HG03460 (cell line): ENCODE measurements at regions not wholly inside any gene's neighbourhood (a gene's known extent, or its start where the extent isn't known, plus 50 kb on each side); places are given as distances from the start of the nearest gene placed in this dataset.
"Not testable (repeated sequence)": the region's sequence is repeated elsewhere in the genome, so short reads cannot be mapped to it uniquely, and the experiment has no call there.

Experiments
- ATAC-seq: cut with Tn5 transposase; IDR thresholded peaks from one replicate; pipeline ENCODE4 v1.9.1; 2021; ENCODE audit not compliant: unreplicated experiment

DNA sequence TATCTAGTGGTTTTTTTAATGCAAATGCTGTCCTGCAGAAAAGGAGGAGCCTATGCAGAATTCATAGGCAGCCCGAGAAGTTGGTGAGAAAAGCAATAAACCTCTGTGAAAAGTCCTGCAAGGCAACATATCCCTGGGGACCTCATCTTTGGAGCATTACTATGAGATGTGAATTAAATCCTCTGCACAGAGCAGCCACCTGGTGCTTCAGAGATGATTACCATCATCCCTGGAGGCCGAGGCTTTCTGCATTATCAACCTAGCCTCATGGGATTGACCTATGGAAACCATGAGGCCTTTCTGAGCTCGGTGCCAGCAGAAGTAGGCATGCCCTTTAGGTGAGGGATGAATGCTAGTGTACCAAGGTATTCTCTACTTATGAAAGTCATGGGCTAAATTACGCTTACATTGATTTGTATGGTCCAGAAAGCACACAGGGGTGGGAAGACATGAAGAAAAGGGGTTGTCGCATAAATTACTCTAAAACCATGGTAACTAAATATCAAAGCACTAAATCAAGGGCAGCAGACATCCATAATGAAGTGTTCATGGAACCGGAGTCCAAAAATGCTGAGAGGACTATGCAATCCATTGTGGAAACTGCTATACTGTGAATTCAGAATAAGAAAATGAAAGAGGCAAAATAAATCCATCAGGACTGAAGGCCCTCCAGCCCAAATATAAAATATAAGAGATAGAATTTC lies 623.5 kb upstream of the DDX18 start:
- no peak for ATAC-seq

DNA sequence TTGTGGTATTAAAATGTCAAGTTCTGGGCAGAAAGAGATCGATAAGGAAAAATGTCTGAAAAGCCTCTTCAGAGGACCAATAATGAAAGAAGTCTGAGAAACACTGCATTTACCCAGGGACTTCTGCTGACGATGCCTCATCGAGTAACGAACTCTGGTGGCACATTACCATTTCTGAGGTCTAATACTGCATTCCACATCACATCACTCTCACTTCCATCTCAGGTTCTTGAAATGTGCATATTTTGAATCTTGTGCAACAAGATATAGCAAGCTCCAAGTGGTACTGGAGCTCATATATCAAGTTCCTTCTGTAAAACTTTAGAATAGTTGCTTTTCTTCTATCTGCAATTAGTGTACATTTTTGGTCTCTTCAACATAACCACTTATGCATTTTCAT lies 619.1 kb upstream of the DDX18 start:
- ATAC-seq = no peak

DNA sequence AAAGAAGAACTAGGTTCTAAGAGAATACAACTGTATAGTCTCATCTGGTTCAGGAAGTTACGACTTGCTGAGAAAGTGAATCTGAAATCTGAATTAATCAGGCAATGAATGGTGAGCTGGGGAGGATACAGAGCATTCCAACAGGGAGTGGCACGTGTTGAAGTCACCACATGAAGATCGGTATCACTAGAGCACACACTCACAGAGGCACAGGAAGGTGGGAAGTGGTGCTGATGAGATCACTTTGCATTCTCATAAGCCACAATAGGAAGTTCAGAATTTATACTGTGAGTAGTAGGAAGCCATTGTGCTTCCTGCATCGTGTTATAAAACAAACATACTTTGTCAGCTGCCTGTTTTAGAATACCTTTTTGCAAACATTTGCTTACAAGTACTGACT lies 615.0 kb upstream of the DDX18 start:
- no peak for ATAC-seq

DNA sequence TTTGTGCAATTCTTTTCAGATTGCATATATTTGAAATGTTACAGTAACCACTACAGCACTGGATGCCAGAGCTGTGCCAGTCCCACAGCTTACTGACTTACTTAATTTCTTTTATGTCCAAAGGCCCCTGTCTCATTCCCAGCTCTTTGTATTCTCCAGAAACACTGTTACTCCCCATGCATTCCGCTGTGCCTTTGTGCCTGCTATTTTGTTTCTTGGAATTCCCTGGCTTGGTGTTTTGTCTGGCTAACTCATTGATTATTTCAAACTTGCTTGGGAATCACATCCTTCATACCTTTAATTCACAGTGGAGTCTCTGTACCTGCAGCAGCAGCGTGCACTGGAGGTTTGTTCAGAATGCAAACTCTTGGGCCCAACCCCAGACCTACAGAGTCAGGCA lies 601.9 kb upstream of the DDX18 start:
- no peak for ATAC-seq

DNA sequence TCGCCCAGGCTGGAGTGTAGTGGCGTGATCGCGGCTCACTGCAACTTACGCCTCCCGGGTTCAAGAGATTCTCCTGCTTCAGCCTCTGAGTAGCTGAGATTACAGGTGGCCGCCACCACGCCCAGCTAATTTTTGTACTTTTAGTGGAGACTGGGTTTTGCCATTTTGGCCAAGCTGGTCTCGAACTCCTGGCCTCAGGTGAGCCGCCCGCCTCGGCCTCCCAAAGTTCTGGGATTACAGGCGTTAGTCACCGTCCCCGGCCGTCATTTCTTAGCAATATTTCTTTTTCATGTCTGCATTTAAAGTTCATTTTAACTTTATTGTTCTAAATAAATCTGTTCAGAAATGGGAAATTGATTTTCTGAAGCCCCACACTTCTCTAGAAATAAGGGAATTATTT lies 597.3 kb upstream of the DDX18 start:
- no peak for ATAC-seq

DNA sequence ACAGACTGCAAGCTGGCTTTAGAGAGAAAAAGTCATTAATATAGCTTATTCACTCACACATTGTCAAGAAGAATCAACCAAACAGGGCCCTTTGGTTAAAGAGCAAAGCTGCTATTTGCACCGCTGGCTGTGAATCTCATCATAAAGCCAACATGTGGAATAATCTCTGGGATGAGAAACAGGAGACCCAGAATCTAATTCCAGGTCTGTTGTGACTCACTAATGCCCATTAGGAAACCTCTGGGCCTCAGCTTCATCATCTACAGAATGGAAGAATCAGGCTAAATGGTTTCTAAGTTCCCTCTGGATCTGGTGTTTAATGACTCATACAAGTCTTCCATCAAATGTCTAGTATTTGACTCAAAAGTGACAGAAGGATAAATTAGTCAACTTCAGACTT lies 591.7 kb upstream of the DDX18 start:
- no peak for ATAC-seq

DNA sequence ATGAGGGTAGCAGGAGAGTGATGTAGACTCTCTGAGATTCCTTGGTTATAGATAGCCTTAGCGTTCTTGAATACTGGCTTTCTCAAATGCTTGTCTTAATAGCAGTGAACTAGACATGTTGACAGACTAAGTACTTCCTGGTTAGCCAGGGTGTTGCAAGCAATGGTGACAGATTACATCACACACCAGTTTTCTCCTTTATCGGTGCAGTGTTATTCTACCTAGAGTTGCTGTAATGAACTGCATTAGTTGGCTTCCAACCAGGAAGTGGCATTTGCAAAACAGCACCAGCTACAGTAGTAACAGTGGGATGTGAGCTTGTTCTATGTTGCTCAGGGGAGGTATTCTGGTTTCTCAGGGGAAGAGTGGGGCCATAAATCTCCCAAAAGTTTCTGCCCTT lies 582.2 kb upstream of the DDX18 start:
- no peak for ATAC-seq

DNA sequence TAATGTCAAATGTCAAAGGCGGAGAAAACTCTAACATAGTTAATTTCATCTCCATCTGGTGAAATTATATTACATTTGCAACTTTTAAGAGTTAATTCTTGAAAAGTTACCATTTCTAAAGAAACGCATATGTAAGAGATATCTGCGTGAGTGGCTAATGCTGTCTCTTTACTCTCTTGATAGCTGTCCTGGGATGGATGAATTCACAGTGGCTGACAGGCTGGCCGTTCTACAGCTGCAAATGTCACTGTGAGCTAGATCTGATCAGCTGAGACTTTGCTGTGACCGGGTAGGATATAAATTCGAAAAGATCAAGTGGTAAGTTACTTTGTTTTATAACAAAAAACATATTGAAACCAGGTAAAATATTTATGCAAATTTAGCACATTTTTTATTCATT lies 557.1 kb upstream of the DDX18 start:
- no peak for ATAC-seq

DNA sequence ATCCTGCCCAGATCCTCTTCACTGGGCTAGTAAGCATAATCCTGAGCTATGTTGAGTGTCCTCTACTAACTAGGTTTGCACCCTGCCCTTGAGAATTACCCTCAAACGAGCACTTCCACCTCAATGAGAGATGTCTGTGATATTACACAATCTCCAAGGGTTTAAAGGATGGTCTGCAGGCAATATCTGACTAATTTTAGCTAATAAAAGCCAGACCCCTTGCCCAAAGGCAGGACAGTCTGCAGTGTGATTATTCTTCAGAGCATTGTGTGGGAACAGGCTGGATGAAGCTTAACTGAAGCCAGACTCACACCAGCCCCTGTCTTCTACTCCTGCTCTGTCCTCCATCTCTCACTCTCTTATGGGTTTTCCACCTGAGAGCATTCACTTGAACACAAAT lies 544.9 kb upstream of the DDX18 start:
- no peak for ATAC-seq

DNA sequence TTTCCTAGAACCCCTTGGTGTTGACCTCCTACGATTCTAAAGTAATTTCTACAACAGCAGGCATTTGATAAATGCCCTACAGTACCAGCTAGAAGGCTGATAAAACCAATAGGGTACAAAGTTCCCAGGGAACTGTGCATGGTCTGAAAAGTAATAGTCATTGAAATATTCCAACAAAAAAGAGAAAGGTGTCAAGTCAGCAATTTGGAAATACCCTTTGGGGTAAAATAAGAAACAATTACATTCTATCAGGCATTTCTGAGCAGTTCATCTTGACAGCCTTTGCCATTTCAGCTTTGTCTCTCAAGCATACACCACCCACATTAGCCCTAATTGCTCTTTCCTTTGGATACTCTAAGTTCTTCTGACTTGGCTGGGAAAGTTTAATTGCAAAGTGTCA lies 542.9 kb upstream of the DDX18 start:
- no peak for ATAC-seq

DNA sequence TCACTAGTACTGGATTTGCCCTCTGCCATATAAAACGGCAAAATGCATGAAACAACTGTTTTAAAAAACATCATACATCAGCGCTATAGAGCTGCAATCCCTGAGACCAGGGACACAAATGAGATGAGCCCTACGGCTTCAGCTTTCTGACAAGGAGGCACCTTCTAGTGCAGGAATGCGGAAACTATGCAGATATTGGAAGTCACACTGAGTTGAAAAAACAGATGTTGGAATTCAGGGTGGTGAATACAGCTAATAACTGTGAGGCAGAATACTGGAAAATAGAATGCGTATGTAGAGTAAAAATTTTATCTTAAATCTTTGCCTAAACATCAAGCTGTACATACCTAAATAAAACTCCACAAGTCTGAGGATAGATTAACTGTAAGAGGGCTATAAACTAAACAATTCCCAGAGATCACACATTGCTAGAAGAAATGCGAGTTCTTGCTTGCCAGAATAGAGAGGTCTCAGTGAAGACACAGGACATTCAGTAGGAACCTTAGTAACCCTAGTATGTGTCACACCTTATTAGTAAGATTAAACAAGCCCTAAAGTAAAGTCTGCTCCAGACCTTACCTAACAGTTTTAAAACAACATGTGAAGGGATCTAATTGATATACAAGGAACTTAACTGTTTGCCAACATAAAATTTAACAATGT lies 541.4 kb upstream of the DDX18 start:
- ATAC-seq = no peak

DNA sequence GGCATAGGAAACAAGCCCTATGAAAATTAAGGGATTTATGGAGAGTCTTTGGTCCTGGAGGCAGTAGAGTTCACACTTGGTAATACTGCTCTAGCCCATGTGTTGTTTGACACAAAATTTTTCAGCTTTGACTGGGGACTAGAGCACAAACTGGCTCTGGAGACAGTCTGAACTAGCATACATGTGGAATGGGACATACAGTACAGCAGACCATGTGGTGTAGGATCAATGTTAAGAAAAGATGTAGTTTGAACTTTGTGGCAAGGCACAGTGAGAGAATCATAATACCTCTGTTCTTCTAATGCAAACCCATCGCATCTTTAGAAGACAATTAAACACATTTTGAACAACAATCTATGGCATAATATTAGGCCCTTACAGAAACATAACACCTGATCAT lies 521.5 kb upstream of the DDX18 start:
- no peak for ATAC-seq

DNA sequence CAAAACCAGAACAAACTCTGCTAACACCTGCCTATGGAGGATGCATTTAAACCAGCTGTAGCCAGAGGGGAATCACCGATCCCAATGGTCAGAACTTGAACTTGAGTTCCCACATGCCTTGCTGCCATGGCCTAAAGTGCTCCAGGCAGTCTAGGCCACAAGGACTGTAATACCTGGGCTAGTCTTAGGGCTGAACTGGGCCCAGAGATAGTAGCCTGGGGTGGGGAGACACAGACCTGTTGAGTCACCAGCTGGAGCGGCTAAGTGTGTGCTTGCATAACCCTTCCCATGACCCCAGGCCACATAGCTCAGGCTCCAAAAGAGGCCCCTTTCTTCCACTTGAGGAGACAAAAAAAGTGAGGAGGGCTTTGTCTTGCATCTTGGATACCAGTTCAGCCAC lies 515.0 kb upstream of the DDX18 start:
- no peak for ATAC-seq

DNA sequence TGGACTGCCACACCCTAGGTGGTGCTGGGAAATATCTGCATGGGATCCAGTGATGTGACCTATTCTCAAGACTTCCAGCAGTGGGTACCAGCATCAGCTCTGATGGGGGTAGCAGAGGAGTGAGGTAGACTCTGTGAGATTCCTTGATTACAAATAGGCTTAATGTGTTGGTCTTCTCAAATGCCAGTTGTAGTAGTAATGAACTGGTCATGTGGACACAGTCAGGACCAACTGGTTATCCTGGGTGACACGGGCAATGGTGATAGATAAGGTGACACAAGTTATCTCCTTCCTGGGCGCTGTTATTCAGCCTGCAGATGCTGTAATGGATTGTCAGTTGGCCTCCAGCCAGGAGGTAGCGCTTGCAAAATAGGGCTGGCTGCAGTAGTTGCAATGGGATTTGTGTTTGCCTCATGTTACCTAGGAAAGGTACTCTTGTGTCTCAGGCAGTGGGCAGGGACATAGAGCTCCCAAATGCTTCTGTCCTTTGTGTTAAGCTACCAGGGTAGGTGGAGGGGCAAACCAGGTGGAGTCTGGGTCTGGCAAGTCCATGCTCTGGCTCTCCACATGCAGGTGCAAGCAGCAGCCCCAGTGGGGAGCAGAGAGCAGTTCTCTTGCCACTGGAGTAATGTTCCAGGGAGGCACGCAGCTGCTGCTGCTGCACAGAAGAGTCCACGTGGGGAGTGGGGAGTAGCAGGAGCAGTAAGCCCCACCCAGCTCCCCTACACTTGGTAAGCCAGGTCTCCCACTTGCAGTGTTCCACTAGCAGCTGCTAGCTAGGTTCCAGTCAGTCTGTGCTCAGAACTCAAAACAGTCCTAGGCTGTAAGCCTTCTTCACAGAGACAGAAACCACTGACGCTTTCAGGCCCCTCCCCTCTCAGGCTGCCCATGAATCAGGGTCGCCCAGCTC lies 505.4 kb upstream of the DDX18 start:
- no peak for ATAC-seq

DNA sequence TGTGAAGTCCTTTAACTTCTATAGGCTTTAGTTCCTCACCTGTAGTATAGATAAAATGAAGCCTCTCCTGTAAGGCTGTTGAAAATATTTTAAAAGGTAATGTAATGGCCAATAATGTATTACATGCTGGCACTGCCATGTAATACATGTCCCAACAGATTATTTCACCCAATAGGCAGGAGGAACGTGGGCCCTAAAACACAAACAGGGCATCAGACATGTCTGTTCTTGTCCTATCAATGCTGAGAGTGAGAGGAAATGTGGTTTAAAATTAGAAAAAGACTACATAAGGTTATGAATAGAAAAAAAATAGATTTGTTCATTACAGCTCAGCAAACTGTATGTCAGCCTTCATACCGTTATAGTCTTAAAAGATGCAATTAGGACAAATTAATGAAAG lies 492.7 kb upstream of the DDX18 start:
- ATAC-seq = no peak

DNA sequence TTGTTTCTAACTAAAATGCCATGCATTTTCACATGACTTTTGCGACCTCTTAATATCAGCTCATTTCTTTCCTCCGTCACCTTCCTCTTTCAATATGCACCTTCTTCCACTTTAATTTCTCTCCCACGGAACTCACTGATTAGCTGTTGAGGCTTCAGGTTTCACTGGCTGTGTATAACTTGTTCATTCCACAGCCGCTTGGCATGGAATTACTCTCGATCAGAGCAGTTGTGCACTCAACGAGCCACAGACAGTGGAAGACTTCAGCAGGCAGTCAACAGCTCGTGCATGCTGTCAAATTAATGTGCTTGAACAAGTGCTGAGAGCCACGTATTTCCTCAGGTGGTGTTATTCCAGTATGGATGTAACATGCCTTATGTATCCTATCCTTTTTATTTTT lies 491.2 kb upstream of the DDX18 start:
- no peak for ATAC-seq

DNA sequence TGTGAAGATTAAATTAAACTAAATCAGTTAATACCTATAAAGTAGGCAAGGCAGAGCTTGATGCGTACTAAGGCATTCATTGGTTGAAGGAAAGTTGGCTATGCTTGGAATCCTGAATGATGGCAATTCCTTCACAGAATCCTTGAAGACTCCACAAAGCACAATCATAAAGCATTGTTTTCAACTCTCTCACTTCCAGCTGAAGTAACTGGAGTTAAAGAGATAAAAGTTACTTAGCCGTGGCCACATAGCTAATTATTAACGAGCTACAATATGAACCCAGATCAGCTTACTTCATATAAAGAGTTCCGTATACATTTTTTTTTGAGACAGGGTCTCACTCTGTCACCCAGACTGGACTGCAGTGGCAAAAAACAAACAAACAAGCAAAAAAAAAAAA lies 483.9 kb upstream of the DDX18 start:
- no peak for ATAC-seq

DNA sequence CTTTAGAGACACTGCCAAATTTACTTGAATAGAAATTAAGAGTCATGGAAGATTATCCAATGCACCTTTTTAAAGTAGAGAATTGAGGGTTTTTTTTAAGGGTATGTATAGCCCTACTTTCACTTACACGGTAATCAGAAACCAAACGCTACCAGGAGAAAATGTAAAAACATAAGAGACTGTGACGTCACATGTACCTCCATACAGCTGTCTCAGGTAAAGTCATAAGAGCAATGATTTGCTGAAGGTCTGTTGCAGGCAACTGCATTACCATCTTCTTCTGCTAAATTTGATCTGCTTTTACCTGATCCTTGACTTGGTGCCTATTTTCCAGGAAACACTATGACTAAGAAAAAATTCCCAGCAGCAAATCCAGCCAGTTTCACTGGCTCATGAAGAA lies 478.5 kb upstream of the DDX18 start:
- ATAC-seq = no peak

DNA sequence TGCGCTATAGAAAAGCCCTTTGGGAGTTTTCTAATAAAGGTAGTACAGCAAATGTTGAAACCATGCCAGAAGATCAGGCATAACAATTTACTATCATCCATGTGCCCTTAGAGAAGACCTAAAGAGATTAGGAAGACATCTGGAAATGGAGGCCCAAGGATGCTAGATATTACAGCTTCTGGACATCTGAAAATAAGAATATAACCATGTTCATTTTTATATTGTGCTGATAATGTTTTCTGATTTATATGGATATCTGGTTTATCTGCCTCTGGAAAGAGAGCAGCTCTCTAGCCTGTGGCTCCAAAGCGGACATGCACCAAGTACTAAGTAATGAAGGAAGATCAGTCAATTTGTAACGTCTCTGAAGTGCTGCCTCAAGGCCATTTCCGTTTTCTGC lies 478.0 kb upstream of the DDX18 start:
- ATAC-seq = no peak

DNA sequence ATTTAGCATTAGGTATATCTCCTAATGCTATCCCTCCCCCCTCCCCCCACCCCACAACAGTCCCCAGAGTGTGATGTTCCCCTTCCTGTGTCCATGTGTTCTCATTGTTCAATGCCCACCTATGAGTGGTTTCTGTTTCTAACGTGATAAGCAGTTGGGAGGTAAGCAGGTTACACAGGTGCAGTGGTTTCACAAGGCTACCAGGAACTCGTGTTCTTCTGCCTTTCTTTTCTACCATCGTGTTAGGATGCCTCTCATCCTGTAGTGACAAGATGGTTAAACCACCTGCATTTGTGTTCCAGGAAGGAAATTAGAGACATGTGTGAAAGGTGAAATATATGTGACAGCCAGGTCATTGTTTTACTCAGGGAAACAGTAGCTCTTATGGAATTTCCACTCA lies 476.5 kb upstream of the DDX18 start:
- ATAC-seq = not testable (repeated sequence)

DNA sequence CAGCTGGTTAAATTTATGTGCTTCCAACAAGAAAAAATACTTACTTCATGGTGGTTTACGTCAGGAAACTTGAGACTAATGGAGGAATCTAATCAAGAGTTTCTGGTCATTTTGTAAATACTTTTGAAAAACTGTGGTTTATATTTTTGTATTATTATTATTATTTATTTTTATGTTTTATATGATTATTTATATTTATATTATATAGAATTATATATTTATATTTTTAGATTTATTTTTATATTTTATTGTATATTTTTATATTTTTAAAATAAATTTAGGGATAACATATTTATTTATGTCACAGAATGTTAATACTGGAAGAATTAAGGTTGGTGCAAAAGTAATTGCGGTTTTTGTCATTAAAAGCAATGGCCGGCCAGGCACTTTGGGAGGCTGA lies 474.5 kb upstream of the DDX18 start:
- no peak for ATAC-seq

DNA sequence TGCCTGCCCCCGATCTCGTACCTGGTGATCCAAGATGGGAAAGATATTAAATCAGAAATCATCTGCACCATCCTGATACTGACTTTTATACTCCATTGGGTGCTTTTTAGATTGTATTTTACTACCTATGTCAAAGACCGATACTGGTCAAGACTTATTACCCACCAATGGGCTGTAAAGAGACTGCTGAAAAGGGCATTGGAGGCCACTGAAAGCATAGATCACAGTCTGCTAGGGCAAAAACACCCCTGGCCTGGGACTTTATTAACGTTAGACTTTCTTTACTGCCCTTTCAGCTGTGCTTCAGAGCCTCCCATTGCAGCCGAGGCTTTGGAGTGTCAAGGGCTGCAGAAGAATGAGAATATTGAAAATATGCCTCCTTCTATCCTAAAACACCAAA lies 472.8 kb upstream of the DDX18 start:
- ATAC-seq = no peak
